ENCODE measurements at regions not wholly inside any gene's neighbourhood (a gene's known extent, or its start where the extent isn't known, plus 50 kb on each side); places are given as distances from the start of the nearest gene placed in this dataset.
"Not testable (repeated sequence)": the region's sequence is repeated elsewhere in the genome, so short reads cannot be mapped to it uniquely, and the experiment has no call there.

DNA sequence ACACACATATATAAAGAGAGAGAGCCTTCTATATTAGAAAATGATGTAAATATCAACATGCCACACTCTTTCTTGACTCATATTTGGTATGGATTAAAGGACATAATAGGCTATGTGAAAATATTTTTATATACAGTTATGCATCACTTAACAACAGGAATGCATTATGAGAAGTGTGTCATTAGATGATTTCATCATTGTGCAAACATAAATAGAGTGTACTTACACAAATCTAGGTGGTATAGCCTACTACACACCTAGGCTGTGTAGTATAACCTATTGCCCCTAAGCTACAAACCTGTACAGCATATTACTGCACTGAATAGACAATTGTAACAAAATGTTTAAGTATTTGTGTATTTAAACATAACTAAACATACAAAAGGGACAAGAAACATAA is 354.8 kb upstream of the CNTNAP5 start:
- no peak for DNase-seq (ENCODE audit: low read depth in 2 of 2)
- no peaks in the 10 kb centered on the region for H3K9me3 ChIP-seq (ENCODE audit: control insufficient read depth, insufficient read depth, low read depth, low read length)
- no peaks in the 10 kb centered on the region for H4K20me1 ChIP-seq (ENCODE audit: control insufficient read depth, extremely low read depth, insufficient read depth, low read length)
- no peaks in the 10 kb centered on the region for H3K36me3 ChIP-seq (ENCODE audit: control insufficient read depth, insufficient read depth, low read length)
- H3K4me2 ChIP-seq (ENCODE audit: extremely low read depth, insufficient read depth, low read length): no peak overlapping the region
- H3K27me3 ChIP-seq (ENCODE audit: control insufficient read depth, insufficient read depth, low read length): no peaks in the 10 kb centered on the region
- no peak overlapping the region for H3K27ac ChIP-seq (ENCODE audit: insufficient read depth, low read length)
- H3K4me3 ChIP-seq (replicated peaks in 1 of 4; ENCODE audit: control extremely low read depth in 1 of 4, insufficient read depth in 1 of 4, low read depth in 3 of 4, low read length in 4 of 4): no peak overlapping the region
- TF ChIP-seq CTCF (conservative IDR thresholded peaks at IDR 0.05 in 1 of 2, IDR thresholded peaks at IDR 0.05 in 1 of 2; ENCODE audit: low read depth in 1 of 2, low read length in 2 of 2): no peak
- TF ChIP-seq EZH2 (IDR thresholded peaks at IDR 0.05; ENCODE audit: low read length, missing control alignments): no peak
- no peak overlapping the region for H3K9ac ChIP-seq (ENCODE audit: insufficient read depth, low read length)
- no peak overlapping the region for H2AFZ ChIP-seq (ENCODE audit: low read length)
- no peaks in the 10 kb centered on the region for H3K4me1 ChIP-seq (ENCODE audit: control insufficient read depth, extremely low read depth, insufficient read depth, low read length)
- H3K79me2 ChIP-seq (ENCODE audit: control insufficient read depth, insufficient read depth, low read length): no peaks in the 10 kb centered on the region

DNA sequence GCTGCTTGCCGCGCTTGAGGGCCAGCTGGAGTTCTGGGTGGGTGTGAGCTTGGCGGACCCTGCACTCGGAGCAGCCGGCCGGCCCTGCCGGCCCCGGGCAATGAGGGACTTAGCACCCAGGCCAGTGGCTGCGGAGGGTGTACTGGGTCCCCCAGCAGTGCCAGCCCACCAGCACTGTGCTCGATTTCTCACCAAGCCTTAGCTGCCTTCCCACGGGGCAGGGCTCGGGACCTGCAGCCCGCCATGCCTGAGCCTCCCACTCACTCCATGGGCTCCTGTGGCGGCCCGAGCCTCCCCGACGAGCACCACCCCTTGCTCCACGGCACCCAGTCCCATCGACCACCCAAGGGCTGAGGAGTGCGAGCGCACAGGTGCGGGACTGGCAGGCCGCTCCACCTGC is 341.3 kb upstream of the CNTNAP5 start:
- H2AFZ ChIP-seq (ENCODE audit: low read length); H3K27ac ChIP-seq (ENCODE audit: insufficient read depth, low read length); H3K4me3 ChIP-seq (replicated peaks in 1 of 4; ENCODE audit: control extremely low read depth in 1 of 4, insufficient read depth in 1 of 4, low read depth in 3 of 4, low read length in 4 of 4); DNase-seq (ENCODE audit: low read depth in 2 of 2); H3K79me2 ChIP-seq (ENCODE audit: control insufficient read depth, insufficient read depth, low read length); H3K9ac ChIP-seq (ENCODE audit: insufficient read depth, low read length); H3K9me3 ChIP-seq (ENCODE audit: control insufficient read depth, insufficient read depth, low read depth, low read length); H3K4me2 ChIP-seq (ENCODE audit: extremely low read depth, insufficient read depth, low read length); H3K4me1 ChIP-seq (ENCODE audit: control insufficient read depth, extremely low read depth, insufficient read depth, low read length); H3K36me3 ChIP-seq (ENCODE audit: control insufficient read depth, insufficient read depth, low read length); H3K27me3 ChIP-seq (ENCODE audit: control insufficient read depth, insufficient read depth, low read length); H4K20me1 ChIP-seq (ENCODE audit: control insufficient read depth, extremely low read depth, insufficient read depth, low read length): not testable (repeated sequence)

- Histone ChIP-seq H3K4me1 (ENCODE audit: control insufficient read depth, extremely low read depth, insufficient read depth, low read length) (no peaks in the 10 kb centered on the region), H3K4me2 (ENCODE audit: extremely low read depth, insufficient read depth, low read length) (no peak overlapping the region), H3K36me3 (ENCODE audit: control insufficient read depth, insufficient read depth, low read length) (no peaks in the 10 kb centered on the region), H2AFZ (ENCODE audit: low read length) (no peak overlapping the region), H3K9me3 (ENCODE audit: control insufficient read depth, insufficient read depth, low read depth, low read length) (no peaks in the 10 kb centered on the region), H3K9ac (ENCODE audit: insufficient read depth, low read length) (no peak overlapping the region), H3K27ac (ENCODE audit: insufficient read depth, low read length) (no peak overlapping the region), H3K79me2 (ENCODE audit: control insufficient read depth, insufficient read depth, low read length) (no peaks in the 10 kb centered on the region), H3K4me3 (replicated peaks in 1 of 4; ENCODE audit: control extremely low read depth in 1 of 4, insufficient read depth in 1 of 4, low read depth in 3 of 4, low read length in 4 of 4) (no peak overlapping the region), H3K27me3 (ENCODE audit: control insufficient read depth, insufficient read depth, low read length) (no peaks in the 10 kb centered on the region), H4K20me1 (ENCODE audit: control insufficient read depth, extremely low read depth, insufficient read depth, low read length) (no peaks in the 10 kb centered on the region)
- no peak for DNase-seq (ENCODE audit: low read depth in 2 of 2)
- TF ChIP-seq CTCF (conservative IDR thresholded peaks at IDR 0.05 in 1 of 2, IDR thresholded peaks at IDR 0.05 in 1 of 2; ENCODE audit: low read depth in 1 of 2, low read length in 2 of 2) (no peak), EZH2 (IDR thresholded peaks at IDR 0.05; ENCODE audit: low read length, missing control alignments) (no peak)
Measured at GRCh38 chr2:123687064-123687463, 338.0 kb upstream of the CNTNAP5 start.
